HG02943 (cell line): ENCODE measurements at regions not wholly inside any gene's neighbourhood (a gene's known extent, or its start where the extent isn't known, plus 50 kb on each side); places are given as distances from the start of the nearest gene placed in this dataset.

Experiments used
- ATAC-seq: cut with Tn5 transposase; IDR thresholded peaks from one replicate; pipeline ENCODE4 v1.9.1; 2021; ENCODE audit warnings: mild to moderate bottlenecking, low read depth, moderate library complexity; ENCODE audit not compliant: unreplicated experiment

DNA sequence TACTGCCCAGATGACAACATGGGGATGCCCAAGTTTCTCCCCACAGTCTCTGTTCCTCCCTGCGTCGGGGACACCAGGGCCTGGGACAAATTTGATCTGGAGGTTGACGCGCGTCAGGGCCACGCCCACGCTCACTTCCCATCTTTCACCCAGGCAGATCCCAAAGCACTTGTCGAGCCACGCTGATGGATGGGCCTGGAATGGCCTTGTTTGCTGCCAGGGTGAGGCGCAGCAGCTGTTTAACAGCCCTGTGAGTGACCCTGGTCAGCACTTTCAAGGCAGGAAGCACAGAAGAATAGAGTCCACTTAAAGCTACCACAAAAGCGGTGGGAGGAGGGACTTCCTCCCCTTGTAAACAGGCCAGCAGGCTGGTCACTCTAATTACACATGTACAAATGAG is 324.7 kb upstream of the JARID2 start:
- ATAC-seq, result no peak

- ATAC-seq, result no peak
Measured at GRCh38 chr6:14921878-14922671, 323.8 kb upstream of the JARID2 start.

GRCh38 chr6:14922706-14923460 is 323.0 kb upstream of the JARID2 start:
- no peak for ATAC-seq

- ATAC-seq, result no peak
Measured at GRCh38 chr6:14924126-14925024, 321.5 kb upstream of the JARID2 start.

- no peak for ATAC-seq
Measured at GRCh38 chr6:14925025-14925698, 320.7 kb upstream of the JARID2 start.

- no peak for ATAC-seq
Measured at GRCh38 chr6:14925699-14926026, 320.2 kb upstream of the JARID2 start.

DNA sequence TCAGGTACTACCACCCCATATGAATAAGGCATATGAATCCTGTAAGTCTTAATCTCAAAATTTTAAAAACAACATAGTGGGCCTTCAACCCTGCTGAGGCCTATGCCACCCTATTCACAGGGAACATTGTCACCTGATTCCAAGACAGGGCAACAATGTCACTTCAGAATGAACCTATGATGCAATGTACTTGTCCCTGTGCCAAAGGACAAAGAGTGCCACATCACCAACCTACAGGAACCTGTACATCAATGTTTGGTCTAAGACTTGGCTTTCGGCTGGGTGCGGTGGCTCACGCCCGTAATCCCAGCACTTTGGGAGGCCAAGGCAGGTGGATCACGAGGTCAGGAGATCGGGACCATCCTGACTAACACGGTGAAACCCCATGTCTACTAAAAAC is 318.5 kb upstream of the JARID2 start:
- no peak for ATAC-seq

DNA sequence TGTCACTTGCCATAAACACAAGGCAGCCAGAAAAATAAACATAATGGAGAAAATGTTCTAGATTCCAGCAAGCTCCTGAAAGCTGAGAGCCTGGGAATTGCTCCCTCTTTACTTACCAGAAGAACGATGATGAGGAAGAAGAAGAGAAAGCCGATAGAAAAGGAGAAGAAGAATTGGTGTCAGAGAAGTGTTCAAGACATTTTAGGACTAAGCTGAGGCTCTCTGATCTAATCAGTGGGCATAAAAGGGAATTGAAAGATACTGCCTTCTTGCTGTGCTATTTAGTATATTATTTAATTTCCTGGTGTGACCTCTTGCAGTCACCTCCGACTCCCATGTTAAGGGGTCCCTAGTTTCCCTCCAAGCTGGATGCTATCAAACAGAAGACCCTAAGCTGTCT is 316.6 kb upstream of the JARID2 start:
- ATAC-seq, result no peak

DNA sequence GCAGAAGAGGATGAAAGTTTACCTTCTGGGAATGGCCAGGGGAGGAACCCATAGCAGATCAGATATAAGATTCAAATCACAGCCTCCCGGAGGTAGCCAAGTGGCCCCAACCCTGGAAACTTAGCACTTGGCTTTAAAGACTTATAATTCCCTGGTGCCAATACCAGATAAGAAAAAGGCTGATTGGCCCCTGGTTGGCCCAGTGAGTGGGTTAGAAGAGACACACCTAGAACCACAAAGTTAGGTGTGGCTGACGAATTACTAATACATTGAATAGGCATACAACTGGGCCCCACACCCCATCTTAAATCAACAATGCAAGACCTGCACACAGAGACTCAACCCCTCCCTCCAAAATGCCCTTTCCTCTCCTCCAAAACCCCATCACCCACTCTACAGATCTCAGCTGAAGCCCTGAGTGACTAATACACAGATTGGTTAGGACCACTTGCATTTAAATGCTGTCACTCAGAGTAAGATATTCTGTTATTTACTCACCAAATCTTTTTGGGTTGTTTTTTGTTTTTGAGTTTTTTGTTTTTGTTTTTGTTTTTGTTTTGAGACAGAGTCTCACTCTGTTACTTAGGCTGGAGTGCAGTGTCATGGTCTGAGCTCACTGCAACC is 315.4 kb upstream of the JARID2 start:
- ATAC-seq, result no peak

- ATAC-seq, result no peak
Measured at GRCh38 chr6:14932485-14933182, 313.2 kb upstream of the JARID2 start.

DNA sequence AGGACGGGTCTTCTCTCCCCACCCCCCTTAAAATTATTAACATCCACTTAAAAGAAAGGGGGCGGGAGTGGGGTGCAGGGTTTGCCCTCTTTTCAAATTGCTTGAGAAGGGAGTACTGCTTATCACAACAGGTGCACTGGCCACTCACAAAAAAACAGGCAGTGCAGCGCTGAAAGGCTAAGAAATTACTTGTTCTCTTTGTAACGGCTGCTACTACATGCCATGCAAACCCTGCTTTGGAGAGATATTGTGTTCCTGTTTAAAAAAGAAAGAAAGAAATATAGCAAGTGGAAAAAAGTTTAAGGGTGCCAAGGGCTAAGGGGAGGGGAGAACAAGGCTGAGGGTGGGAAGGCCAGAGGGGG is 312.7 kb upstream of the JARID2 start:
- no peak for ATAC-seq

DNA sequence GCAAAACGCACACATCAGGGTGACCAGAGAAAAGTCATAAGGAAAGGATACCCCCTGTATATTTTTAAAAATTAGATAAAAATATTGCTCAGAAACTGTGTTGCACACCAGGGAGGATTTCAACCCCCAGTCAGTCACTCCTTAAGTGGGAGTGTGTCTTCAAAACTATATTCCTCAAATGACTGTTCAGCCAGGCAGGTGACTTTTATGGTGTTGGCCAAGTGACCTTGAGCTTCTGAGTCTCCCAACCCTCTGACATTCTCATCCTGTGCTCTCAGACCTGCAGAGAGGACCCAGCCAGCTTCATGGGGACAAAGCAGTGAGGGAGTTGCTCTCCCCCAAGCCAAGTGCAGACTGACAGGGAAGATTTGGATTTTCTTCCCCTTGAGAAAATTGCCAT is 311.9 kb upstream of the JARID2 start:
- no peak for ATAC-seq

- ATAC-seq, result no peak
Measured at GRCh38 chr6:14934844-14935243, 311.0 kb upstream of the JARID2 start.

GRCh38 chr6:14936861-14937260 is 309.0 kb upstream of the JARID2 start:
- ATAC-seq, result no peak

DNA sequence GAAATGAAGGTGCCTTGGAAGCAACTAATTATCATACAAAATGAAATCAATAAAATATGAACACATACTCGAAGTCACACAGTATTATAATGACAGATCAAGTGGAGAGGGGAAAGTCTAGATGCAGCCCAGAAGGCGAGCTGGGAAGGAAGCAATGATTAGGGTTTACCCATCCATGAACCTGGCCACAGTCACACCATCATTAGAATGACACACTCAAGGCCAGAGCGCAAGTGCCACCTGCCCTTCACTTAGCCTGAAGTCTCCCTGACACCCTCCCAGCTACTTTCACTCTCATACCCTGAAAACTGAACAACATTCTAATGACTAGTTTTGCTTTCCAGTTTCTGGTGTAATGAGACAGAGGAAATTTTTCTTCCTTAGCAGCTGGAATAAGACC is 302.8 kb upstream of the JARID2 start:
- no peak for ATAC-seq

- no peak for ATAC-seq
Measured at GRCh38 chr6:14944593-14944992, 301.3 kb upstream of the JARID2 start.

GRCh38 chr6:14945461-14946185 is 300.2 kb upstream of the JARID2 start:
- no peak for ATAC-seq

GRCh38 chr6:14946753-14947152 is 299.1 kb upstream of the JARID2 start:
- no peak for ATAC-seq
